ENCODE measurements at regions not wholly inside any gene's neighbourhood (a gene's known extent, or its start where the extent isn't known, plus 50 kb on each side); places are given as distances from the start of the nearest gene placed in this dataset.
A peak's percentile ranks its signal among the peaks of the same experiment; 100 is the strongest.

DNA sequence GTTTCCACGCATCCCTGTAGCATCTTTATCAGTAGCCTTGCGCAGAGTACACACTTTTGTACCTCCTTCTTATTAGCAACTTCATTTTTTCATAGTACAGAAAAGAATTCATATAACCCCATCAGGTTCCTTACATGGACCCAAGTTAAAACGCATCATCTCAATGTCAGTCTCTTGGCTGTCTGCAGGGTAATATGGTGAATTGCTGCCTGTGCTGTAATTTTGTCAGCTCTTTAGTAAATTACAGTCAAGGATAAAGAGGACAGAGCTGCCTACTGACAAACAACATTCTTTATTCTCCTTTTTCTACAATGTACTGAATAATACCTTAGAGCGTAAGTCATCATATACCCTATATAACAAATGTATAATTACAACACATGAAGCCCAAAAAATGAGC is 222.5 kb downstream of the MRPL39 start:
- no peak for DNase-seq (ENCODE audit: extremely low read depth in 1 of 2, low read depth in 1 of 2)

DNA sequence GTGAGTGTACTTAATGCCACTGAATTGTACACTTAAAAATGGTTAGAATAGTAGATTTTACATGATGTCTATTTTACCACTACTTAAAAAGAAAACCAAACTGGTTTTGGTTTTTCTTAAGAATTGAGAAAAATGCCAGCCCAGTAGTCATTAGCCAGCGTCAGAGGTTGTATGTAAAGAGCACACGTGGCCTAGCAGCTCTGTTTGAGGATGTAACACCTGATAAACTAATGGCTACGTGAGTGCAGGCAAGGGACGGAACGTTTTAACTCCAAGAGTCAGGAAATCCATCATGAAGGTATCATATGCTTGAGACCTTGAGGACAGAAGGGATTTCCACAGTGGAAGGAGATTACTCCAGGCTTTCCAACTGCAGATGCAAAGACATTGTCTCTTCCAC is 223.7 kb downstream of the MRPL39 start:
- no peak for DNase-seq (ENCODE audit: extremely low read depth in 1 of 2, low read depth in 1 of 2)

DNA sequence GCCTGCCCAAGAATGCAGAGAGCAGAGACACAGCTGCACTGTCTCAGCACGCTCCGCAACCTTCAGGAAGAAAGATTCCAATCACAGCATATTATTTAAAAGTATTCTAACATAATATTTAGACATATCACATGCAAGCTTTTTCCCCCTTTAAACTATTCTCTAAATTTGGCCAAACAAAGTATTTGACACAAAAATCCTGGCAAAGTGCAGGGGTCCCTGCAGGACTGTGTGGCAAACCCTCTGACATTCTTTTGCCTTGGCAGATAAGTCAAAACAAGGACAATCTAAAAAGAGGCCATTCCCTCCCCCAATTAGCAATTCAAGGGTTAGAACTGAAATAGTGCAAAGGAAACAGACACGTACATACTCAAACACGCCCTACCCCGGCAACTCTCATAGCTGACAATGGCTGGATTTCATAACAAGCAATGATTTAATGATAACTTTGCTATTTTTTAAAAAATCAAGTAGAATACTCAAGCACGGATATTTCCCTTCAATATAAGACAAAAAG is 225.3 kb downstream of the MRPL39 start:
- DNase-seq (ENCODE audit: extremely low read depth in 1 of 2, low read depth in 1 of 2), result no peak

DNA sequence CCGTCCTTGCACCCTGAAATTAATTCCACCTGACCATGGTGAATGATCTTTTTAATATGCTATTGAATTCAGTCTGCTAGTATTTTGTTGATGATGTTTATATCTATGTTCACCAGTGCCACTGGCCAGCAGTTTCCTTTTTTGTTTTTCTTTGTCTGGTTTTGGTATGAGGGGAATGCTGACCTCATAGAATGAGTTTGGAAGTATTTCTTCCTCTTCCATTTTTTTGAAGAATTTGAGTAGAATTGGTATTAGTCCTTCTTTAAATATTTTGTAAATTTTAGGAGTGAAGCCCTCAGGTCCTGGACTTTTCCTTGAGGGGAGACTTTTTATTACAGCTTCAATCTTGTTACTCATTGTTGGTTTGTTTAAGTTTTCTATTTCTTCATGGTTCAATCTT is 231.6 kb downstream of the MRPL39 start:
- DNase-seq (ENCODE audit: extremely low read depth in 1 of 2, low read depth in 1 of 2), result no peak

DNA sequence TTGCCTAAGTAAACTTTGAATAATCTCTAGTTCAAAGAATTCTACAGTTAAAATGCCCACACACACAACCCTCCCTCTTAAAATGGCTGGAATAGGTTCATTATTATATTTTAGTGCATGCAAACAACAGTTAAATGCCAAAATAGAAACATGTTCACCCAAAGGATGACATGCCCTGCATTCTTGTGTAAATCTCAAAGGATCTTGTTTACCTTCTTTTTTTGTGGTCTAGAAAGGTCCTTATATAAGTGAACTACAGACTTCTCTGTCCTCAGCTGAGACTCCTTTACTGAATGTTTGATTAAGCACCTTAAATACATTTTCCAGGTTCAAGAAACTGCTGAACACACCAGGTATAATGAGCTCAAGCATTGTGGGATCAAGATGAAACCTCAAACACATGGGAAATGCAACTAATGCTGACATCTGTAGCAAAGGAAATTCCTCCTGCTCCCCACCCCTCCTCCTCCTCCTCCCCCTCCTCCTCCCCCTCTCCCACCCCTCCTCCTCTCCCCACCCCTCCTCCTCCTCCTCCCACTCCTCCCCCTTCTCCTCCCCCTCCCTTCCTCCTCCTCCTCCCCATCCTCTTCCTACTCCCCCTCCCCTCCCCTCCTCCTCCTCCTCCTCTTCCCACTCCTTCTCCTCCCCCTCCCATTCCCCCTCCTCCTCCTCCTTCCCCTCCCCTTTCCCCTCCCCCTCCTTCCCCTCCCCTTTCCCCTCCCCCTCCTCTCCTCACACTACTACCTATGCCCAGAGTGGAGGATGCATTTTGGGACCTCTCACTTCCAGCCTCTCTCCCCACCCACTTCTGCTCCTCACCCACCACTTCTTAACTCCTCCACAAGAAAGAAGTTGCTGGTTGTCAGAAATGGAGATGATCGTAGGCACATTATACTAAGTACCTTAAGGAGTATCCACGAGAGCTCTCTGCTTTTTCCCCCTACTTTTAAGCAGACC is 233.9 kb downstream of the MRPL39 start:
- DNase-seq (ENCODE audit: extremely low read depth in 1 of 2, low read depth in 1 of 2), result no peak

DNA sequence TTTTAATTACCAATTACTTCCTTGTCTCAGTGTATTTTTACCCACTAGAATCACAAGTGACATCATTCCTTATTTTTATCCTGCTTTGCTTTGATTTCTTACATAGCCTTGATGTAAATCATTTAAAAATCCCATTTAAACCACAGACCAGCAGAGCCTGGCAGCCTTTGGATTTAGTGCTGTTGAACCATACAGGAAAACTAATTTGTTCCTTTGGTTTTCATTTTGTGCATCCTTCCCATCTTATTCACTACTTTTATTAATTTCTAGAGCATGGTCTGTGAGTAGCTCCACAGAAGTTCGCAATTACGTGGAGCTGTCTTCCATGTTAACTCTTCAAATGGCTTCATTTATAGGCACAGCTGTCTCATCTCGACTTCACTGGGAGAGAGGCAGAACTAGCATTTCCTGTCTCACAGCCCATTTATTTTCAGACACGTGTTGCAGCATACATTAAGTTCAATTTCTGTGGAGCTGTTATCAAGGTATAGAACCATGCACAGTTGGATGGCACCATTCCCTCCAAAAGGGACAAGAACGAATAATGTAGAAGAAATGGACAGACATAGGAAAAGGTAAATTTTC is 235.3 kb downstream of the MRPL39 start:
- DNase-seq (ENCODE audit: extremely low read depth in 1 of 2, low read depth in 1 of 2), result no peak

DNA sequence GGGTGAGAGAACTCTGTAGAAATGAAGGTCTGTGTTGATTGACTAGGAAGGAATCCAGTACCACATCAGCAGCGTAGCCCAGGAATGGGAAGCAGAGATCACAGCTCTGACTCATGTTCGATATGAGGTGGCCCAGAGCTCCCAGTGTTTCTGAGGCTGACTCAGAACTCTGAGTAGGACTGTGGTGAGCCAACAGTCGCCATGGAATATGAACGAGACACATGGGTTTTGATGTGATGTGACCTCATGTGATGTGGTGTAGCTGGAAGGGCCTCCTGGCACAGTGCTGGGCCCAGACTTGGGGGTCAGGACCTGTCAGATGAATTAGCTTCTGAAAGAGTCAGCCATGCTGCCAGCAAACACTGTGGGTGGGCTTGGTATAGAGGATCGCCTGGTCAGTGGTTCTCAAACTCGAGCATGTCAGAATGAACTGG is 237.0 kb downstream of the MRPL39 start:
- peak in 1 of 2 donors; percentile 29 for DNase-seq (ENCODE audit: extremely low read depth in 1 of 2, low read depth in 1 of 2)

DNA sequence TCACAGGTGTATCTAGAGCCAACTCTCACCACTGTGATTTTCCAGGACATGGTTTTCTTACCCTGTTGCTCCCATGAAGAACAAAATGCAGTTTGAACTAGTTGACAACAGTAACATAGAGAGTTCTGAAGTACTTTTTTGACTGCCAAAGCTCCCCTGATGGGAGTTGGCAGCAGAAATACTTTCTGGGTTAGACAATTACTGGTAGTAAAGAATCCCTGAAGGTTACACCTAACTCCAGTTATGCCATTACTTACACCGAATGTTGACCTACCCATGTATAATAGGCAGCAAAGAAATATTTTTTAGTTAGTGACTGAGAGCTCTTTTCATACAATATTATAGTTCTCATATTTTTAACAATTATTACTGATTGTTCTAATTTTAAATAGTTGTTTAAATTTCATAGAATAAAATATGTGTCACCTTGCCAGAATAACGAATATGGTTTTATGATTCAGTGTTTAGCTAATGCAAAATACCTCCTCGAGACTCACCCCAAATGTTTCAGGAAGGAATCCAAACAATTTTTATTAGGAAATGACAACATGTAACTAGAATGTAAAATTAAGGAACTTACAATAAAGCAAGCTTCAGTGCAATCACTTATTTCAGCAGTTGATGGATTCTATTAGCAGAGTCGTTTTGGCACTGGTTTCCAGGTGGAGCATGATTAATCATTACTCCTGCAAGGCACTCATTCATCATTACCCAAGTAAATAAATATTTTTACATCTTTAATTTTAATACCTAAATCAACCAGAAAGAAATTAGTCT is 237.6 kb downstream of the MRPL39 start:
- no peak for DNase-seq (ENCODE audit: extremely low read depth in 1 of 2, low read depth in 1 of 2)

DNA sequence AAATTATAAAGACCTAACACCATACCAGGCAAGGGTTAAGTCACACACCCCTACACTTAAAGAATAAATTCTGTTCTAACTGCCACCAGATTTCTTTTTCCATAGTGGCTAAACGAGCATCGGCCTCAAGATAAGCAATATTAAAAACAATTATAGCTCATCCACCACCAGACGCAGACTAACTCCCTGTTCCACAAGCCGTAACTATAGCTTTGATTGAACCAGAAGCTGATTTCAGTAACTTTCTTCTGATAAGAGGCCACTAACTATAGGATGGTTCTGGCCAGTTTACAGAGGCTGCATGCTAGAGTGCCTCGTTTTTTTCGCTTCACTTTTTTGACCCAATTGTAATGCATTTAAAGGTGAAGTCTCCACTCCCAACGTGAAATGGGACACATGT is 238.8 kb downstream of the MRPL39 start:
- DNase-seq (ENCODE audit: extremely low read depth in 1 of 2, low read depth in 1 of 2), result no peak

DNA sequence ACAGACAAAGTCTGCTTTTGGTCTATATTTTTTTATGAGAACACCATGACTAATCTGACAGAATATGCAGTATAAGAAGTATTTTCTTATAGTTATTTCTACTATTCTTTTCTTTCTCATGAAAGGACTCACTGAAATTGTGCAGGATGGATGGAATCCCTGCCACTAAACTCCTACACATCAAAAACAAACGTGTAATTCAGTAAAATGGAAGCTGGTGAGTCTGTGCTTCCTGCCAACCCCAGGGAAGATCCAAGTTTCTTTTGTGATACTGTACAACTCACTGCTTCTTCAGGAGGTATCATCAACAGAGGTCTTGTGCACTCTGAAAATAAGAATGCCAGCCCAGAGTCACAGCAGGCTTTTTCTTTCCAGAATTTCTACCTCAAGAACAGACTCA is 241.2 kb downstream of the MRPL39 start:
- DNase-seq (ENCODE audit: extremely low read depth in 1 of 2, low read depth in 1 of 2), result no peak

DNA sequence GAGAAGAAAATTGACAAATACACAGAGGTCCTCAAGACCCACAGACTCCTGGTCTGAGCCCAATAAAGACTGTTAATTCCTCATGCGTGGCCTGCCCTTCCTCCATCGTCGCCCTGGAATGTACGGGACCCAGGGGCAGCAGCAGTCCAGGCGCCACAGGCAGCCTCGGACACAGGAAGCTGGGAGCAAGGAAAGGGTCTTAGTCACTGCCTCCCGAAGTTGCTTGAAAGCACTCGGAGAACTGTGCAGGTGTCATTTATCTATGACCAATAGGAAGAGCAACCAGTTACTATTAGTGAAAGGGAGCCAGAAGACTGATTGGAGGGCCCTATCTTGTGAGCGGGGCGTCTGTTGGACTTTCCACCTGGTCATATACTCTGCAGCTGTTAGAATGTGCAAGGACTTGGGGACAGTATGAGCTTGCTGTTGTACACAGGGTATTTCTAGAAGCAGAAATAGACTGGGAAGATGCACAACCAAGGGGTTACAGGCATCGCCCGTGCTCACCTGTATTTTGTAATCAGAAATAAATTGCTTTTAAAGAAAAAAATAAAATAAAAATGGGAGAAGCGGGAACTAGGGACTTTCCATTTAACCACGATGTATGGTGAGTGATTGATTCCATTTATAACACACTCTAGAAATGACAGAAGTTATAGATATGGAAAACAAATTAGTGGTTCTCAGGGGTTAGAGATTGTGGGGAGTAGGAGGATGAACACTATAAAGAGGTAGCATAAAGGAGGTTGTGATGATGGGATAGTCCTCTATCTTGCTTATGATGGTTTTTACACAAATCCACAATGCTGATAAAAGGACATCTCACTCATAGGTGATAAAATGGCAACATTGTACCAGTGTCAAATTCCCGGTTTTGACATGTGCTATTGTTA is 244.7 kb downstream of the MRPL39 start:
- DNase-seq (ENCODE audit: extremely low read depth in 1 of 2, low read depth in 1 of 2), result no peak

DNA sequence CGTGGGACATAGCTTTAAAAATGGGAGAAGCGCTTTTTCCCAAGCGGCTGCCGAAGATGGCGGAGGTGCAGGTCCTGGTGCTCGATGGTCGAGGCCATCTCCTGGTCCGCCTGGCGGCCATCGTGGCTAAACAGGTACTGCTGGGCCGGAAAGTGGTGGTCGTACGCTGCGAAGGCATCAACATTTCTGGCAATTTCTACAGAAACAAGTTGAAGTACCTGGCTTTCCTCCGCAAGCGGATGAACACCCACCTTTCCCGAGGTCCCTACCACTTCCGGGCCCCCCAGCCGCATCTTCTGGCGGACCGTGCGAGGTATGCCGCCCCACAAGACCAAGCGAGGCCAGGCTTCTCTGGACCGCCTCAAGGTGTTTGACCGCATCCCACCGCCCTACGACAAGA is 245.5 kb downstream of the MRPL39 start:
- no peak for DNase-seq (ENCODE audit: extremely low read depth in 1 of 2, low read depth in 1 of 2)

DNA sequence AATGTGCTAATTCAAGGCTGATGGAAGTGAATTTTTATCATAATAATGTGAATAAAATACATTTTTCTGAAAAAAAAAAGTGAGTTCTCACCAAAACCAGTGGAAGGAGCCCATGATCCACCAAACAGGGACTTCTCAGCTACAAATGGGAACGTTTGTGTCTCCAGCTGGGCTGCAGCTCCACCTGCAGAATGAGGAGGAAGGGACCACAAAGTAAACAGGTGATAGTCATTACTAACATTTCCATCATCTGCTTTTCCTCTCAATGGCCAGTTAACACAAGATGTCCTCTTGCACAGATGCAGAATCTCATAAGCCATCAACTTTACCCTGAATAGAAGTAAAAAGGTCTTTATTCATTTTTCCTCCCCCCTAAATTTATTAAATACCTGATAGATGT is 246.2 kb downstream of the MRPL39 start:
- DNase-seq (ENCODE audit: extremely low read depth in 1 of 2, low read depth in 1 of 2), result no peak

DNA sequence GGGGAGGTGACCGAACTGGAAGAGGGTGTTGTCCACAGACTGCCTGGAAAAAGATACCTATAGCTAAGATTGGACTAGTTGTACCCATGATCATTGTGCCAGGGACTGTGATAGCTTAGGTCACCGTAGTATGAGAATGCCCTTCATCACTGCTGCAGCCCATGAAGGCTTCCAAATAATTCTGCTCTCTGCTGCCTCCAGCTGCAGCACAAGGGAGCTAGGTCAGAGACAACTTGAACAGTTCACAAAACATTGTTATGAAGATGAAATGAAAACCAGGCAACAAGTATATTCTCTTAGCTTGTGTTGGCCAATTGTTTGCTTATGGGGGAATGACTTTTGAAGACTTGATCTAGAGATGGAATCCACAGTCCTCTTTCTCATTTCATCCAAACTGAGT is 246.7 kb downstream of the MRPL39 start:
- DNase-seq (ENCODE audit: extremely low read depth in 1 of 2, low read depth in 1 of 2), result no peak

DNA sequence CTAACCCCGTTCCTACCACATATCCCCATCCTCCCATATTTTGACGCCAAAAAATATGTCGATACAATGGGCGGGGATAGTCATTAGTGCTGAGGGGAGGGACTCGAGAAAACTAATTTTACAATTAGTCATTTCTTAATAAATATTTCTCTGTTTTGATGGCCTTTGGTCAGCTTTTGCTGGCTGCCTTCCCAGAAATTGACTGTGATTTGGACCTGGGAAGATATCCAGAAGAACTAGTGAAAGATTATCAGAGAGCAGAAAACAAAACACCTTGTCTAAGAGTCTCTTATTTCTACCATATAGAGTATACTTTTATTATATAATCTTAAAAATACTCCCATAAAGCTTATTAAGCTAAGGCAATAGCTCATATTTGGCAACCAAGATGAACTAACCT is 247.6 kb downstream of the MRPL39 start:
- no peak for DNase-seq (ENCODE audit: extremely low read depth in 1 of 2, low read depth in 1 of 2)

DNA sequence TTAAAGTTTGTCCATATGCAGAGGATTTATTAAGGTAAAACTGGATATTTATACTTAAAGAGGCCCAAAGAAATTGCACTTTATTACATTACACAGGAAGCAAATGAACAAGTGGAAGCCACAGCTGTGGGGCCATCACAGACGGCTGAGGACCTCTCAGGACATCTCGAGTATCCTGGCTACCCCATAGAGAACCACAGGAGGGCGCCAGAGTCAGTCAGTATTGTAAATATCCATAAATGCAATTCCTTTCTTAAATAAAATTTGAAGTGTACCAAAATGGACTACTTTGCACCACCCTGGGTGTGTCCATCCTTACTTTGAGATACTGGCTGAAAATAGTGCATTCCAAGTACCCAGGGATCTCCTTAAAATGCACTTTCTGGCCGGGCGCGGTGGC is 257.2 kb downstream of the MRPL39 start:
- DNase-seq (ENCODE audit: extremely low read depth in 1 of 2, low read depth in 1 of 2), result peak in 1 of 2 donors; percentile 42

DNA sequence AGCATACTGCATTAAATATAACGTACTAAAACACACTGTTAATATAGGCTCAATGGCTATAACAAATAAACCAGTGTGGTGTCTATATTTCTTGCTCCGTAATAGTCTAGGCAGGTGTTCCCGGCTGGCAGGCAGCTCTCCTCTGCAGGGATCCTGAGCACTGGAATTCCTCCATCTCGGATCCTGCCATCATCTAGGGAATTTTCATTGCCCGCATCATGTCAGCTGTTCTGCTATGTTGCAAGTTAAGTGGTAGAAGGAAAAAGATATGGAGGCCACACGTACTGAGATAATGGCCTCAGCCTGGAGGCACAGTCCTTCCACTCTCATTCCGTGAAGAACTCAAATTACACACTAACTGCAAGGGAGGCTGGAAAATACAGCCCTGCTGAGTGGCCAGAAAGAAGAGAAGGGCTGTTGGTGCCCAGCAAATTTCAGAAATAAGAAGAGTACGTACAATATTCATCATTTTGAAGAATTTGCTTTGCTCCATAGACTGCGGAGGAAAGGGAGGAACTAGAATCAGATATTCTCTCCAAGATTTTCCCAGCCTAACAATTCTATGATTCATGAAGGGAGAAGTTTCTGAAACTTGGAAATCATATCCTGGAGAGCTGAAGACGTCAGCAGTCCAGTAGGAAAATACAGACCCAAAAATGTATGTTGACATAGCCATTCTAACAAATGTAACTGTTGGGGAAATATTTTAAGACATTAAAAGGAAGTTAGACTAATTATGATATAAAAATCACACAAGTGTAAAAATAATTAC is 263.3 kb downstream of the MRPL39 start:
- DNase-seq (ENCODE audit: extremely low read depth in 1 of 2, low read depth in 1 of 2), result no peak

DNA sequence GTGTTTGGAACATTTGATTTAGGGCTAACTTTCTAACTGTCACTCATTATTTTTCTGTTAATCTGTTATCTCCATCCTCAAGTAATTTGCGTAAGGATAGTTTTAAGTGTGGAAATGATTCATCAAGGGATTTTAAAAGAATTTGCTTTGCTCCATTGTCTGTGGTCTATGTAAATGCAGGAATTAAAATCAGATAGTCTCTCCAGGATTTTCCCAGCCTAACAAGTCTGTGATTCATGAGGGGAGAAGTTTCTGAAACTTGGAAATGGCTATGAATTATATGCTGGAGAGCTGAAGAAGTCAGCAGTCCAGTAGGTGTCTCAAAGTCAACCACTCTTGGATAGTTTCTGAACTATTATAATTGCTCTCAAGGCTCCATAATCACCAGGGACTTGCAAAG is 264.5 kb downstream of the MRPL39 start:
- DNase-seq (ENCODE audit: extremely low read depth in 1 of 2, low read depth in 1 of 2), result no peak

DNA sequence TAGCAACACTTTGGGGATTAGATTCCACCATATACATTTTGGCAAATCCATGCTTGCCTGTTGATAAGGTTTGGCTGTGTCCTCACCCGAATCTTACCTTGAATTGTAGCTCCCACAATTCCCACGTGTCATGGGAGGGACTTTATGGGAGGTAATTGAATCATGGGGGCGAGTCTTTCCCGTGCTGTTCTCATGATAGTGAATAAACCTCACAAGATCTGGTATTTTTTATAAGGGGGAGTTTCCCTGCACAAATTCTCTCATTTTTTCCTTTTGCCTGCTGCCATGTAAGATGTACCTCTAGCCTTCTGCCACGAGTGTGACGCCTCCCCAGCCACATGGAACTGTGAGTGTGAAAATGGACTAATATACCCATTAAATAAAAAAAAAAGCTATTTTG is 265.3 kb downstream of the MRPL39 start:
- DNase-seq (ENCODE audit: extremely low read depth in 1 of 2, low read depth in 1 of 2), result no peak

DNA sequence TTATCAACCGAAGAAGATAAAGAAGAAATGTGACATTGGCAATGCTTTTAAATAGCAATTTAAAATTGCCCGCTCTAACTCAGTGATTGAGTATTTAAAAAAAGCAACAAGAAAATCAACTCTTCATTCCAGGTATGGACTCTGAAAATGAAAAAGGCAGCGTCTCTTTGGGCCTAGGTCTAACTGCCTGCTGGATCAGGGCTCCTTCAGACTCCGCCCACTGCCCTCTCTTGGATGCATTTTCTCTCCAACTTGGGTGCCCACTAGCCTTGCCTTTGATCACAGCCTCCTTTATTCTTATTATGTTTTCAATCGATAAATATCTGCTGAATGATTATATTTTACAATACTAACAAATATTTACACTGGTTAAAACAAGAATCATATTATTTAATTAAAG is 268.9 kb downstream of the MRPL39 start:
- no peak for DNase-seq (ENCODE audit: extremely low read depth in 1 of 2, low read depth in 1 of 2)

Measured in stimulated activated CD8-positive, alpha-beta memory T cell treated with anti-CD3 and anti-CD28 coated beads, Interleukin-7, amount 100 ng/mL, for 48 hours (primary cell).